GM12873 (cell line): ENCODE measurements at regions not wholly inside any gene's neighbourhood (a gene's known extent, or its start where the extent isn't known, plus 50 kb on each side); places are given as distances from the start of the nearest gene placed in this dataset.

Experiments
- TF ChIP-seq, protein P1 (sequence below): IDR thresholded peaks from 2 replicates; pipeline ENCODE4 v1.5.1; 2012; ENCODE audit warnings: low read depth, mild to moderate bottlenecking, moderate library complexity, low read length, control low read depth; ENCODE audit not compliant: insufficient read depth; ENCODE audit errors: missing control alignments

DNA sequence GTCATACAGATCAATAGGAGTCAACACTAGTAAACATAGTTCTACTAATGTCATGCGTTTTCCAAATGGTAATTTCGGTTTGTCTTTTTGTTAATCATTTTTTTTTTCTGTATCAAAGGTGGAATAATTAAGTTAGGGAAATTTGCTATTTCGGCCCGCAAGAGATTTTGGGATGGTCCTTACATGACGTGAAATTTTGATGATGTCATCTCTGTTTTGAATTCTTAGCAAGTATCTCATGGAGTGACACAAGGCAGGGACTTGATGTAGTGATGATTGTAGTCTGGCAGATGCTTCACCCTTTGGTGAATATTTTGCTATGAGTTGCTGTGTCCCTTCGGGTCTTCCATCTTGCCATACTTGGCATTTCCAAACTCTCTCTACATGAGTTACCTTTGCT, 608.0 kb downstream of the BCKDHB start:
- TF ChIP-seq, protein P1, sequence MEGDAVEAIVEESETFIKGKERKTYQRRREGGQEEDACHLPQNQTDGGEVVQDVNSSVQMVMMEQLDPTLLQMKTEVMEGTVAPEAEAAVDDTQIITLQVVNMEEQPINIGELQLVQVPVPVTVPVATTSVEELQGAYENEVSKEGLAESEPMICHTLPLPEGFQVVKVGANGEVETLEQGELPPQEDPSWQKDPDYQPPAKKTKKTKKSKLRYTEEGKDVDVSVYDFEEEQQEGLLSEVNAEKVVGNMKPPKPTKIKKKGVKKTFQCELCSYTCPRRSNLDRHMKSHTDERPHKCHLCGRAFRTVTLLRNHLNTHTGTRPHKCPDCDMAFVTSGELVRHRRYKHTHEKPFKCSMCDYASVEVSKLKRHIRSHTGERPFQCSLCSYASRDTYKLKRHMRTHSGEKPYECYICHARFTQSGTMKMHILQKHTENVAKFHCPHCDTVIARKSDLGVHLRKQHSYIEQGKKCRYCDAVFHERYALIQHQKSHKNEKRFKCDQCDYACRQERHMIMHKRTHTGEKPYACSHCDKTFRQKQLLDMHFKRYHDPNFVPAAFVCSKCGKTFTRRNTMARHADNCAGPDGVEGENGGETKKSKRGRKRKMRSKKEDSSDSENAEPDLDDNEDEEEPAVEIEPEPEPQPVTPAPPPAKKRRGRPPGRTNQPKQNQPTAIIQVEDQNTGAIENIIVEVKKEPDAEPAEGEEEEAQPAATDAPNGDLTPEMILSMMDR: no peak

DNA sequence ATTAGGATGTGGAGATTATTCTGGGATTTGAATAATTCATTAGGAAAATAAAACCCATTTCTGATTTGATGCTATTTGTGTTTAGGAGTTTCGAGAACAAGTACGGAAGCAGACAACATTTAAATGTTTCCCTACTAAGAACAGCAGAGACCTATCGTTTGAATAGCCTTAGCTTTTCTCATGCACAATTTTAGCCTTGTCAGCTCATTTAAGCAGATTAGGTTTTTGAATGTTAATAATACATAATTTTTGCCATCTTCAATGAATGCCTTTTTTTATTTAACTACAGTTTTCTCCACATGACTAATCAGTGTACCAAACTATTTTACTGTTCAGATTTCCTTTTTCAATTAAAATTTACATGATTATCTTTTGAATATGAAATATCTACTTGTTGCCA, 592.0 kb downstream of the BCKDHB start:
- TF ChIP-seq, protein P1: no peak

- TF ChIP-seq, protein P1: no peak
Observed at GRCh38 chr6:80696268-80696667, 589.8 kb downstream of the BCKDHB start.

DNA sequence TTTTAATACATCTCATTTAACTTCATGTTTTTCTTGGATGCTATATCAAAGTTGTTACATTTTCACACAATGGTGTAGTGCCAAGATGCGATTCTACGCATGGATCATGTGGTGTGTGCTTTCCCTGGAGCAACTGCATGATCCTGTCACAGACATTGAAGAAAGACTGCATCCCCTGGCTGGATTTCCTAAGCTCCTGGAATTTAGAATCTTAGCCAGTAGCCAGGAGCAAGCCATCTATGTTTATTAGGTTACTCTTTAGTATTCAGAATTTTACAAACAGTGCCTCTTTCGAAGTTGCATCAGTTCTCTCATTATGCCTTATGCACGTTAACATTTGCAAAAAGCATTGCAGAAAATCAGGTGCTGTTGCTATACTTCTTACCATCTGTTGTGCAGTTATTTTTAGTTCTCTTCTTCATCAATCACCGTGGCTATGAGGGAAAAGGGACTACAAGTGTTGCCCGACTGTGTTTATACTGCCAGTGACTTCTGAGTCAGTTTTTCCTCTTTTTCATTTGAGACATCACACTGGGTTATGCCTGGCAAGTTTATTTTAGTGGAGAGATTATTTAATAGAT, 584.2 kb downstream of the BCKDHB start:
- TF ChIP-seq, protein P1: no peak

GRCh38 chr6:80689716-80690395, 583.4 kb downstream of the BCKDHB start:
- TF ChIP-seq, protein P1: no peak

DNA sequence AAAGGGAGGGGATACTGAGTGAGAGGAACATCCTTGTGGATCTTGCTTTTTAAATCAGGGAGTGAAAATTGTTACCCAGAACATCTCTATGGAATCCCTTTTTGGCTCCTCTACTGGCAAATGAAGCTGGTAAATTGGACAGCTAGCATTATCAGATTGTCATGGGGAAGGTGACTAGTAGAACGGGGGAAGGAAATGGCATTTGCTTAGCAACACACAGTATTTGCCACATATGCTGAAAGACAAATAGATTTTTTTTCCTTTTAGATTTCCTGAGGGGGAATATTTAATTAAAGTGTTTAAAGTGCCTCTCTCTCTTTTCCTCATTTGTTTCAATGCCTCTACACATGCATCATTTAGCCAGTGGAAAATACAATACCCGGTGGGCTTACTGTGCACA, 573.5 kb downstream of the BCKDHB start:
- TF ChIP-seq, protein P1: no peak

- TF ChIP-seq, protein P1: no peak
Observed at GRCh38 chr6:80676386-80676785, 569.9 kb downstream of the BCKDHB start.
